ENCODE measurements at regions not wholly inside any gene's neighbourhood (a gene's known extent, or its start where the extent isn't known, plus 50 kb on each side); places are given as distances from the start of the nearest gene placed in this dataset.
A peak's percentile ranks its signal among the peaks of the same experiment; 100 is the strongest.

- WGBS, 2 donors, result 79 to 91% methylated on average over 1 of the region's 1 CpG
- Histone ChIP-seq H3K27me3 (no peaks in the 10 kb centered on the region), H3K27ac (no peak overlapping the region), H3K9me3 (no peaks in the 10 kb centered on the region), H3K36me3 (no peaks in the 10 kb centered on the region), H3K4me1 (peaks cover 0 to 7% (median 4%) of the 10 kb centered on the region in 4 donors), H3K4me3 (no peak overlapping the region)
- no peak for TF ChIP-seq POLR2A (IDR thresholded peaks at IDR 0.05)
- no peak for TF ChIP-seq EP300 (IDR thresholded peaks at IDR 0.05)
- TF ChIP-seq POLR2AphosphoS5 (IDR thresholded peaks at IDR 0.05), result no peak
- TF ChIP-seq, protein P1, sequence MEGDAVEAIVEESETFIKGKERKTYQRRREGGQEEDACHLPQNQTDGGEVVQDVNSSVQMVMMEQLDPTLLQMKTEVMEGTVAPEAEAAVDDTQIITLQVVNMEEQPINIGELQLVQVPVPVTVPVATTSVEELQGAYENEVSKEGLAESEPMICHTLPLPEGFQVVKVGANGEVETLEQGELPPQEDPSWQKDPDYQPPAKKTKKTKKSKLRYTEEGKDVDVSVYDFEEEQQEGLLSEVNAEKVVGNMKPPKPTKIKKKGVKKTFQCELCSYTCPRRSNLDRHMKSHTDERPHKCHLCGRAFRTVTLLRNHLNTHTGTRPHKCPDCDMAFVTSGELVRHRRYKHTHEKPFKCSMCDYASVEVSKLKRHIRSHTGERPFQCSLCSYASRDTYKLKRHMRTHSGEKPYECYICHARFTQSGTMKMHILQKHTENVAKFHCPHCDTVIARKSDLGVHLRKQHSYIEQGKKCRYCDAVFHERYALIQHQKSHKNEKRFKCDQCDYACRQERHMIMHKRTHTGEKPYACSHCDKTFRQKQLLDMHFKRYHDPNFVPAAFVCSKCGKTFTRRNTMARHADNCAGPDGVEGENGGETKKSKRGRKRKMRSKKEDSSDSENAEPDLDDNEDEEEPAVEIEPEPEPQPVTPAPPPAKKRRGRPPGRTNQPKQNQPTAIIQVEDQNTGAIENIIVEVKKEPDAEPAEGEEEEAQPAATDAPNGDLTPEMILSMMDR (IDR thresholded peaks at IDR 0.05), result no peak
- peak in 1 of 2 donors; percentile 26 for DNase-seq
- ATAC-seq (ENCODE audit: low FRiP score in 2 of 2), result no peak
These were observed 134.7 kb downstream of the KCNRG start for GRCh38 chr13:50149932-50150331.

DNA sequence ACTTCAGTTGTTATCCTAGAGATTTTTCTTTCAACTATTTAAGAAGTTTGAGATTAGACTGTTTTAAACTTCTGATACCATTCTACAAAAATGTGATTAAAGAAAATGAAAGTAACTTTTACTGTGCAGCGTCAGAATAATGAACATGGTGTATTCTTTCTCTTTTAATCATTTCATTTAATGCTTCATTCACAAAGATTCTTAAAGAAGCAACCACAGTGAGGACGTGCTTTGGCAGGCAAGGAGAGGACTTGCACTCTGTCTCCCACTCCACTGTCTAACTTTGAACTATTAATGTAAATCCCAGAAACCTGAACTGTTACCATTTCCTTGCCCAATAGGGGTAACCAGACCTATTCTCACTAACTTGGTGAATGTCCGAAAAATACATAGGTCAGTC, 137.0 kb downstream of the KCNRG start:
- ATAC-seq (ENCODE audit: low FRiP score in 2 of 2), result no peak
- Histone ChIP-seq H3K4me3 (peak overlapping the region in 2 of 4 donors; percentile 27 to 34), H3K4me1 (peaks cover 0 to 7% (median 4%) of the 10 kb centered on the region in 4 donors), H3K9me3 (no peaks in the 10 kb centered on the region), H3K36me3 (no peaks in the 10 kb centered on the region), H3K27me3 (no peaks in the 10 kb centered on the region), H3K27ac (no peak overlapping the region)
- TF ChIP-seq POLR2AphosphoS5 (IDR thresholded peaks at IDR 0.05) (no peak), EP300 (IDR thresholded peaks at IDR 0.05) (no peak), POLR2A (IDR thresholded peaks at IDR 0.05) (no peak)
- TF ChIP-seq, protein P1 (IDR thresholded peaks at IDR 0.05), result no peak
- no peak for DNase-seq
- 40 to 48% methylated on average over 3 of the region's 3 CpGs for WGBS, 2 donors

DNA sequence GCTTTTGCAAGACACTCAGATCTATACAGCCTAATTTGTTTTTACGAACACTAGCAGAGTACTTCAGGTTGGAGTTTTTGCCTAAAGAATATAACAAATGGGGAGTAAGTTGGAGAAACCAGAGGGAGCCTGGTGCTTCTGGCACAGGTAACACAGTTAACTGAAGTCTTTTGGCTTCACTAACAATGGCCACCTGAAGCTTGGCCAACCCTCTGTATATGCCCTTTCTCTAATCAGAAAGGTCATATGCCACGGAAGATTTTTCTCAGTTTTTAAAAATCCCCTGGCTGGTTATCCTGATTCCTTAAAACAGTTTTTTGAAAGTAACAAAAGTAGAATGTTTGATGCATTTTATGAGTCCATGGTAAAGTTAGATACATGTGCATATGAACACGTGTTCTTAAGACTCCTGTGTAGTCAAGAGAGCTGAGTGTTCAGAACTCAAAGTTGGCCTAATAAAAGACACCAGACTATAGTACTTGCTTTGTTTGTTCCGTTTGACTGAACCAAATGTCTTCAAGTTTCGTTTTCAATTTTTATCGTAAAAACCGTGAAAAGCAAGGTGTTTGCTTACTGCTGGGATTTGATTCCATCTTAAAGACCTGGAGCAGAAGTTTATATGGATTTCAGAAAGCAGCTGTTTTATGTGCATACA, 137.5 kb downstream of the KCNRG start:
- no peak for ATAC-seq (ENCODE audit: low FRiP score in 2 of 2)
- peak overlapping the region in 2 of 4 donors; percentile 27 to 34 for H3K4me3 ChIP-seq
- peaks cover 0 to 7% (median 4%) of the 10 kb centered on the region in 4 donors for H3K4me1 ChIP-seq
- no peak for TF ChIP-seq POLR2A (IDR thresholded peaks at IDR 0.05)
- no peak for TF ChIP-seq EP300 (IDR thresholded peaks at IDR 0.05)
- no peak for TF ChIP-seq POLR2AphosphoS5 (IDR thresholded peaks at IDR 0.05)
- TF ChIP-seq, protein P1 (IDR thresholded peaks at IDR 0.05), result no peak
- no peaks in the 10 kb centered on the region for H3K27me3 ChIP-seq
- H3K9me3 ChIP-seq, result no peaks in the 10 kb centered on the region
- no peak overlapping the region for H3K27ac ChIP-seq
- WGBS, 2 donors, result 67 to 73% methylated on average over 7 of the region's 7 CpGs
- H3K36me3 ChIP-seq, result no peaks in the 10 kb centered on the region
- no peak for DNase-seq

- peaks cover 0 to 7% (median 4%) of the 10 kb centered on the region in 4 donors for H3K4me1 ChIP-seq
- H3K9me3 ChIP-seq, result no peaks in the 10 kb centered on the region
- DNase-seq (no peak), ATAC-seq (ENCODE audit: low FRiP score in 2 of 2) (no peak)
- H3K27me3 ChIP-seq, result no peaks in the 10 kb centered on the region
- TF ChIP-seq, protein P1 (IDR thresholded peaks at IDR 0.05), result no peak
- TF ChIP-seq POLR2AphosphoS5 (IDR thresholded peaks at IDR 0.05) (no peak), POLR2A (IDR thresholded peaks at IDR 0.05) (no peak), EP300 (IDR thresholded peaks at IDR 0.05) (no peak)
- H3K27ac ChIP-seq, result no peak overlapping the region
- H3K4me3 ChIP-seq, result no peak overlapping the region
- H3K36me3 ChIP-seq, result no peaks in the 10 kb centered on the region
- WGBS, 2 donors, result 73 to 92% methylated on average over 2 of the region's 2 CpGs
These were observed 138.2 kb downstream of the KCNRG start for GRCh38 chr13:50153401-50153800.

- DNase-seq (no peak), ATAC-seq (ENCODE audit: low FRiP score in 2 of 2) (no peak)
- H3K36me3 ChIP-seq, result no peaks in the 10 kb centered on the region
- WGBS, 2 donors, result 91 to 94% methylated on average over 5 of the region's 5 CpGs
- peaks cover 0 to 7% (median 4%) of the 10 kb centered on the region in 4 donors for H3K4me1 ChIP-seq
- no peak overlapping the region for H3K4me3 ChIP-seq
- H3K9me3 ChIP-seq, result no peaks in the 10 kb centered on the region
- H3K27me3 ChIP-seq, result no peaks in the 10 kb centered on the region
- TF ChIP-seq POLR2A (IDR thresholded peaks at IDR 0.05) (no peak), POLR2AphosphoS5 (IDR thresholded peaks at IDR 0.05) (no peak), EP300 (IDR thresholded peaks at IDR 0.05) (no peak)
- TF ChIP-seq, protein P1 (IDR thresholded peaks at IDR 0.05), result no peak
- H3K27ac ChIP-seq, result no peak overlapping the region
These were observed 138.6 kb downstream of the KCNRG start for GRCh38 chr13:50153876-50154275.
